Adipocyte (in vitro differentiated cells): ENCODE measurements at regions not wholly inside any gene's neighbourhood (a gene's known extent, or its start where the extent isn't known, plus 50 kb on each side); places are given as distances from the start of the nearest gene placed in this dataset.

Source experiments
- DNase-seq: peaks from one replicate; pipeline ENCODE4 v3.0.0-alpha.2; 2015; ENCODE audit warnings: low read depth
- H3K27me3 ChIP-seq: replicated peaks from 2 replicates; pipeline ENCODE4 v1.7.0; 2013; ENCODE audit warnings: mild to moderate bottlenecking, low read length, moderate library complexity; ENCODE audit not compliant: control insufficient read depth, insufficient read depth
- H3K36me3 ChIP-seq: 2 replicates; pipeline ENCODE4 v1.7.0; 2013; ENCODE audit warnings: low read length, mild to moderate bottlenecking, moderate library complexity; ENCODE audit not compliant: control insufficient read depth, insufficient read depth, severe bottlenecking
- H3K4me1 ChIP-seq: 2 replicates; pipeline ENCODE4 v1.7.0; 2013; ENCODE audit warnings: mild to moderate bottlenecking, low read length, moderate library complexity; ENCODE audit not compliant: control insufficient read depth, insufficient read depth
- H3K4me3 ChIP-seq: 2 replicates; pipeline ENCODE4 v1.7.0; 2013; ENCODE audit warnings: mild to moderate bottlenecking, low read length, moderate library complexity
- H3K9ac ChIP-seq: 2 replicates; pipeline ENCODE4 v1.7.0; 2013; ENCODE audit warnings: mild to moderate bottlenecking, low read length, moderate library complexity
- H3K9me3 ChIP-seq: 2 replicates; pipeline ENCODE4 v1.7.0; 2013; ENCODE audit warnings: mild to moderate bottlenecking, low read length, moderate library complexity; ENCODE audit not compliant: control insufficient read depth

DNA sequence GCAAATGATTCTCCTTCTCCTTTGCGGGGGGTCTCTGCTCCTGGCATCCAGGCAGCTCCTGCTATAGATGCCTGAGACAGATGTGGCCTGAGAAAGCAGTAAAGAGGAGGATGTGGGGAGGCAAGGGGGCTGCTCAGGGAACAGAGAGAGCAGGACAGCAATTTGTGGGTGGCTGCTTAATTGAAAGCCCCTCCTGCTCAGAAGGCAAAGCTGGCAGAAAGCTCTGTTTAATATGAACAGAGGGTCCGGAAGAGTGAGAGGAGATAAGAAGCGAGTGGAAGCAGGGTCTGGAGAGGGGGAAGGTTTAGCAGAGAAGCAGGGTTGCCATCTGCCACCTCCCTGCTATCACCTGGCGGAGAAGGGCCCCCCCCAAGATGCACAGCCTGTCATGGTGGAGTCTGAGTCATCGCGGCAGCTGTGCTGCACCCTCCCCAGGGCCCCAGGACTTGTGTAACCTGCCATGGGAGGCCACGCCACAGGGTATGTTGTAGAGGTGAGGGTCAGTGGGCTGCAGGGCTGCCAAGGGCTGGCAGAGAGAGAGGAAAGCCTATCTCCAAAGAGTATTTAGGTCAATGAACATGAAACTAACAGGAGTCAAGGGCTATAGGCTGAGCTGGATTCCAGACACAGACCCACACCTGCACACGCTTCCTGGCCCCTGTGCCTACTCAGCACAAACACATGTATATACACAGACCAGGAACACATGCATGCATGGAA is 1109.8 kb upstream of the AUTS2 start:
- no peak for DNase-seq
- H3K36me3 ChIP-seq, result no peaks in the 10 kb centered on the region
- no peak overlapping the region for H3K9ac ChIP-seq
- H3K9me3 ChIP-seq, result peaks cover 4% of the 10 kb centered on the region
- no peak overlapping the region for H3K4me3 ChIP-seq
- peaks cover 4% of the 10 kb centered on the region for H3K4me1 ChIP-seq
- H3K27me3 ChIP-seq, result peaks cover 2% of the 10 kb centered on the region

GRCh38 chr7:68491523-68492358 is 1106.5 kb upstream of the AUTS2 start:
- DNase-seq, result no peak
- H3K9ac ChIP-seq, result no peak overlapping the region
- no peak overlapping the region for H3K4me3 ChIP-seq
- H3K27me3 ChIP-seq, result peaks cover 2% of the 10 kb centered on the region
- peaks cover 8% of the 10 kb centered on the region for H3K9me3 ChIP-seq
- no peaks in the 10 kb centered on the region for H3K4me1 ChIP-seq
- no peaks in the 10 kb centered on the region for H3K36me3 ChIP-seq

DNA sequence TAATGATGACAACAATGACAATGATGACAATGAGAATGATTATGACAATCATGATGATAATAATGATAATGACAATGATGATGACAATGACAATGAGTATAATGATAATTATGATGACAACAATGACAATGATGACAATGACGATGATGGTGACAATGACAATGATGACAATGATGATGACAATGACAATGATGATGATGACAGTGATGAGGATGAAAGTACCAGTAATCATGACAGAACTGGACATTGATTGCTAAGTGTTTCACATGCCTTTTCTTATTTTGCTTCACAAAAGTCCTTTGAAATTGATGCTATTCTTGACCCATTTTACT is 1106.0 kb upstream of the AUTS2 start:
- no peaks in the 10 kb centered on the region for H3K36me3 ChIP-seq
- H3K4me1 ChIP-seq, result no peaks in the 10 kb centered on the region
- no peak overlapping the region for H3K9ac ChIP-seq
- DNase-seq, result no peak
- peaks cover 8% of the 10 kb centered on the region for H3K9me3 ChIP-seq
- H3K4me3 ChIP-seq, result no peak overlapping the region
- peaks cover 1% of the 10 kb centered on the region for H3K27me3 ChIP-seq

DNA sequence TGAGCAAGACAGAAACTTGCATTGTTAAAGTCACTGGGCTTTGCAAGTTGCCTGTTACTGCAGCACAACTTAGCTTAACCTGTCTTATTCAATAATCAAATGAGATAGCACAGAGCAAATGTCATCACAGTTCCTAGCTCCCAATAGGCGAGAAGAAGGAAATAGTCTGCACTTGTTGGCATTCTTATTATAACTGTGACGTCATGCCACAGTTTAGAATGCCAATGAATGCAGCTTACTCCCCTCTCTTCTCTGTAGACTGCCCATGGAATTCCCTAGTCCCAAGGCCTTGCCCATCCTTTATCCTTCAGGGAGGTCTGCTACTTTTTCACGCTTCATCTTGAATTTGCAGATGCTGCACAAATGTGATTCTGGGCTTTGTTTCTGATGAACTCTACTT is 1094.9 kb upstream of the AUTS2 start:
- DNase-seq, result no peak
- Histone ChIP-seq H3K36me3 (no peaks in the 10 kb centered on the region), H3K9ac (no peak overlapping the region), H3K9me3 (no peaks in the 10 kb centered on the region), H3K27me3 (no peaks in the 10 kb centered on the region), H3K4me3 (no peak overlapping the region), H3K4me1 (no peaks in the 10 kb centered on the region)

DNA sequence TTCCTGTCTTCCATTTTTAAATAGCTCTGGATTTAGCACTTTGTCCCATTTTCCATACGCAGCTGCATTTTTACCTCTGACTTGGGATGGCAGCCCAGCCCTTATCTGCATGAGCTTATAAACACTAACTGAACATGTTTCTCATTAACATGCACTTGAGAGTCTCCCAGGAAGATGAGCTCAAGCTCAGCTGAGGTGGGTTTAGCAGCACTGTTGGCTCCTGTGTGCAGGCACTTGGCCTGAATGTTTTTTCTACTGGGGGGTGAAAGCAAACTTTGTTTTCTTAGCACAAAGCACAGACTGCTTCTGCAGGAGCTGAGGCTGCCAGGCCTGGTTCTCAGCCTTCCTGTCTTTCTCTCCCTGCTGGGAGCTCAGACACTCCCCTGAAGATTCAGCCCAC is 1093.6 kb upstream of the AUTS2 start:
- Histone ChIP-seq H3K9me3 (peaks cover 5% of the 10 kb centered on the region), H3K36me3 (no peaks in the 10 kb centered on the region), H3K9ac (no peak overlapping the region), H3K27me3 (no peaks in the 10 kb centered on the region), H3K4me1 (no peaks in the 10 kb centered on the region), H3K4me3 (no peak overlapping the region)
- no peak for DNase-seq

DNA sequence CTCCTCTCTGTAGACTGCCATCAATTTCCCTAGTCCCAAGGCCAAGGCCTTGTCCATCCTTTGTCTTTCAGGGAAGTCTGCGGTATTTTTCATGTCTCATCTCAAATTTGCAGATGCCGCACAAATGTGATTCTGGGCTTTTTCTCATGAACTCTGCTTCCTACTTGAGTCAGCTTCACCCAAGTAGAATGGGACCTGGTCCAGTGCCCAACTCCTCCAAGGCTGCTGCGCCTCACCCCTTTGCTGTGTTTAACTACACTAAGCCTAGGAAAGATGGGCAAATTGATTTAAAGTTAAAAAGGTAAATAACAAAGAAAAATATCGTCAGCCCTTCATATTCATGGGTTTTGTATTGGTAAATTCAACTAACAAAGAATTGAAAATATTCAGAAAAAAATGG is 1092.6 kb upstream of the AUTS2 start:
- Histone ChIP-seq H3K4me1 (no peaks in the 10 kb centered on the region), H3K27me3 (no peaks in the 10 kb centered on the region), H3K9me3 (peaks cover 5% of the 10 kb centered on the region), H3K36me3 (no peaks in the 10 kb centered on the region), H3K9ac (no peak overlapping the region), H3K4me3 (no peak overlapping the region)
- no peak for DNase-seq

- no peak overlapping the region for H3K4me3 ChIP-seq
- H3K9me3 ChIP-seq, result peaks cover 5% of the 10 kb centered on the region
- H3K9ac ChIP-seq, result no peak overlapping the region
- H3K36me3 ChIP-seq, result no peaks in the 10 kb centered on the region
- H3K4me1 ChIP-seq, result no peaks in the 10 kb centered on the region
- no peaks in the 10 kb centered on the region for H3K27me3 ChIP-seq
- no peak for DNase-seq
Observed at GRCh38 chr7:68507668-68508067, 1090.6 kb upstream of the AUTS2 start.

DNA sequence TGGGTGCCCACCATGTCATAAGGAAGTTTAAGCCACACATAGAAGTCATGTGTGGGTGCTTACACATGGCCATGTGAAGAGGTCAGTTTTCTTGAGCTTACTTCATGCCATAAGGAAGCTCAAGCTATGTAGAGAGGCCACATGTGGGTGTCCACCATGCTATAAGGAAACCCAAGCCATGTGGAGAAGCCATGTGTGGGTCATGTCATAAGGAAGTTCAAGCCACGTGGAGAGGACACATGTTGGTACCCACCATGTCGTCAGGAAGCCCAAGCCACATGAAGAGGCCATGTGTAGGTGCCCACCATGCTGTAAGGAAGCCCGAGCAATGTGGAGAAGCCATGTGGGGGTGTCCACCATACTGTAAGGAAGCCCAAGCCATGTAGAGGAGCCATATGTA is 1089.2 kb upstream of the AUTS2 start:
- Histone ChIP-seq H3K27me3 (no peaks in the 10 kb centered on the region), H3K4me3 (no peak overlapping the region), H3K36me3 (no peaks in the 10 kb centered on the region), H3K9ac (no peak overlapping the region), H3K9me3 (peaks cover 5% of the 10 kb centered on the region), H3K4me1 (no peaks in the 10 kb centered on the region)
- DNase-seq, result no peak

DNA sequence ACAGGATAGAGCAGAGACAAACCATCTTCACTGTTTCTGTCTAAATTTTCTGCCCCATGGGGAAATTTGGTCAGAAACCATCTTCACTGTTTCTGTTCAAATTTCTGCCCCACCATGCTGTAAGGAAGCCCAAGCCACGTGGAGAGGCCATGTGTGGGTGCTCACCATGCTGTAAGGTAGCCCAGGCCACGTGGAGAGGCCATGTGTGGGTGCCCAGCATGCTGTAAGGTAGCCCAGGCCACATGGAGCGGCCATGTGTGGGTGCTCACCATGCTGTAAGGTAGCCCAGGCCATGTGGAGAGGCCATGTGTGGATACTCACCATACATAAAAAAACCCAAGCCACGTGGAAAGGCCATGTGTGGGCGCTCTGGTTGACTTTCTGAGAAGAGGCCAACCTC is 1088.7 kb upstream of the AUTS2 start:
- DNase-seq, result no peak
- H3K27me3 ChIP-seq, result no peaks in the 10 kb centered on the region

DNA sequence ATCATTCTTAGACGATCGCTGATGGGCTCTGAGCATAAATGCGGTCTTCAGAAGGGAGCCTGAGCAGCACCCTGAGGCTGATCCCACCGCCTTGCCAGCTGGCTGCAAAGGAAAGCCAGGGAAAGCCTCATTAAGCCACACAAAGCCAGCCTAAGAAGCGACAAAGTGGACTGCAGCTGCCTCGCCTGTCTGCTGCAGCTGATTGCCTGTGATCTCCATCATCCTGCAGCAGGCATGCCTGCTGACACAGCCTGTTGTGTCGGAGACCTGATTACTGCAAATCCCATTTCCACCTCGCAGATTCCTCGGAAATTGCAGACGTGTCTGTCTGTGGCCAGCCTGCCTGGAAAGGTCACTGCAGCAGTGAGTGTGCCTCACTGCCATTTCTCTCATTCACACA is 1087.0 kb upstream of the AUTS2 start:
- H3K9me3 ChIP-seq, result peaks cover 5% of the 10 kb centered on the region
- DNase-seq, result no peak
- H3K27me3 ChIP-seq, result no peaks in the 10 kb centered on the region
- H3K4me3 ChIP-seq, result no peak overlapping the region
- H3K4me1 ChIP-seq, result no peaks in the 10 kb centered on the region
- no peaks in the 10 kb centered on the region for H3K36me3 ChIP-seq
- H3K9ac ChIP-seq, result no peak overlapping the region

More for the DNA sequence above, 1088.7 kb upstream of the AUTS2 start:
- no peak overlapping the region for H3K9ac ChIP-seq
- H3K9me3 ChIP-seq, result peaks cover 5% of the 10 kb centered on the region
- no peaks in the 10 kb centered on the region for H3K36me3 ChIP-seq
- H3K4me3 ChIP-seq, result no peak overlapping the region
- H3K4me1 ChIP-seq, result no peaks in the 10 kb centered on the region

DNA sequence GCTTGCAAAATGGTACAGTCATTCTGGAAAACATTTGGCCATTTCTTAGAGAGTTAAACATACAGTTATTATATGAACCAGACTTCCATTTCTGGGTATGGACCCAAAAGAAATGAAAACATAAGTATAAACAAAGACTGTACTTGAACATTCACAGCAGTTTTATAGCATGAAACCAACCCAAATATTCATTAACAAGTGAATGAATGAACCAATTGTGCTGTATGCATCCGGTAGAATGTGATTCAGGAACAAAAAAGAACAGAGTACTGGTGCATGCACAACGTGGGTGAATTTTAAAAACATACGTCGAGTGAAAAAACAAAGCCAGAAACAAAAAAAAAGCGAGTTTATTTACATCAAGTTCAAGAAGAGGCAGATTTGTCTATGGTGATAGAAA is 1085.8 kb upstream of the AUTS2 start:
- Histone ChIP-seq H3K9me3 (peaks cover 5% of the 10 kb centered on the region), H3K4me3 (no peak overlapping the region), H3K9ac (no peak overlapping the region), H3K4me1 (no peaks in the 10 kb centered on the region), H3K36me3 (no peaks in the 10 kb centered on the region), H3K27me3 (no peaks in the 10 kb centered on the region)
- DNase-seq, result no peak
